Activated T-helper 17 cell treated with anti-CD3 and anti-CD28 coated beads, Interleukin-2, amount 50 U/mL, for 72 hours (primary cell): ENCODE measurements at regions not wholly inside any gene's neighbourhood (a gene's known extent, or its start where the extent isn't known, plus 50 kb on each side); places are given as distances from the start of the nearest gene placed in this dataset.

Source experiments
- ATAC-seq: fragments of 150-1000 bp; cut with Tn5 transposase; replicated peaks from 2 replicates; pipeline ENCODE4 v1.10.0; 2021; ENCODE audit warnings: mild to moderate bottlenecking, moderate library complexity
- H3K27ac Mint-ChIP-seq: one replicate; pipeline ENCODE4 v1.8.0; 2022; ENCODE audit warnings: mixed read lengths
- H3K27me3 Mint-ChIP-seq: one replicate; pipeline ENCODE4 v1.8.0; 2022; ENCODE audit warnings: mixed read lengths
- H3K36me3 Mint-ChIP-seq: one replicate; pipeline ENCODE4 v1.8.0; 2022; ENCODE audit warnings: low read depth, mild to moderate bottlenecking, mixed read lengths
- H3K4me1 Mint-ChIP-seq: one replicate; pipeline ENCODE4 v1.8.0; 2022; ENCODE audit warnings: mixed read lengths
- H3K4me3 Mint-ChIP-seq: one replicate; pipeline ENCODE4 v1.8.0; 2022; ENCODE audit warnings: mild to moderate bottlenecking, mixed read lengths
- H3K9me3 Mint-ChIP-seq: one replicate; pipeline ENCODE4 v1.8.0; 2022; ENCODE audit warnings: mixed read lengths

- H3K4me3 Mint-ChIP-seq: no peak overlapping the region
- no peaks in the 10 kb centered on the region for H3K9me3 Mint-ChIP-seq
- H3K27ac Mint-ChIP-seq: no peak overlapping the region
- H3K36me3 Mint-ChIP-seq: no peaks in the 10 kb centered on the region
- H3K27me3 Mint-ChIP-seq: peaks cover 13% of the 10 kb centered on the region
- no peak for ATAC-seq
- no peaks in the 10 kb centered on the region for H3K4me1 Mint-ChIP-seq
These were observed 81.4 kb downstream of the ALOX5AP start for GRCh38 chr13:30816736-30817135.

- no peak for ATAC-seq
- Mint-ChIP-seq H3K27ac (no peak overlapping the region), H3K36me3 (no peaks in the 10 kb centered on the region), H3K9me3 (no peaks in the 10 kb centered on the region), H3K4me3 (no peak overlapping the region), H3K4me1 (no peaks in the 10 kb centered on the region), H3K27me3 (peaks cover 19% of the 10 kb centered on the region)
These were observed 83.1 kb downstream of the ALOX5AP start for GRCh38 chr13:30818323-30818960.

- Mint-ChIP-seq H3K9me3 (no peaks in the 10 kb centered on the region), H3K4me1 (no peaks in the 10 kb centered on the region), H3K36me3 (no peaks in the 10 kb centered on the region), H3K4me3 (no peak overlapping the region), H3K27me3 (peaks cover 20% of the 10 kb centered on the region), H3K27ac (no peak overlapping the region)
- ATAC-seq: no peak
These were observed 84.0 kb downstream of the ALOX5AP start for GRCh38 chr13:30819136-30819888.

- H3K27me3 Mint-ChIP-seq: peaks cover 23% of the 10 kb centered on the region
- no peaks in the 10 kb centered on the region for H3K36me3 Mint-ChIP-seq
- H3K27ac Mint-ChIP-seq: no peak overlapping the region
- no peaks in the 10 kb centered on the region for H3K9me3 Mint-ChIP-seq
- no peaks in the 10 kb centered on the region for H3K4me1 Mint-ChIP-seq
- no peak for ATAC-seq
- no peak overlapping the region for H3K4me3 Mint-ChIP-seq
These were observed 84.7 kb upstream of the MEDAG start for GRCh38 chr13:30821421-30821820.

- no peaks in the 10 kb centered on the region for H3K36me3 Mint-ChIP-seq
- H3K27me3 Mint-ChIP-seq: peaks cover 13% of the 10 kb centered on the region
- no peak overlapping the region for H3K4me3 Mint-ChIP-seq
- no peaks in the 10 kb centered on the region for H3K4me1 Mint-ChIP-seq
- no peak for ATAC-seq
- no peak overlapping the region for H3K27ac Mint-ChIP-seq
- no peaks in the 10 kb centered on the region for H3K9me3 Mint-ChIP-seq
These were observed 81.4 kb upstream of the MEDAG start for GRCh38 chr13:30824651-30825050.

GRCh38 chr13:30826911-30827577 lies 79.0 kb upstream of the MEDAG start:
- no peak for ATAC-seq
- Mint-ChIP-seq H3K4me3 (no peak overlapping the region), H3K4me1 (no peaks in the 10 kb centered on the region), H3K27ac (no peak overlapping the region), H3K9me3 (no peaks in the 10 kb centered on the region), H3K36me3 (no peaks in the 10 kb centered on the region), H3K27me3 (peaks cover 11% of the 10 kb centered on the region)

- Mint-ChIP-seq H3K9me3 (no peaks in the 10 kb centered on the region), H3K27ac (no peak overlapping the region), H3K4me3 (no peak overlapping the region), H3K36me3 (no peaks in the 10 kb centered on the region), H3K27me3 (peaks cover 10% of the 10 kb centered on the region), H3K4me1 (no peaks in the 10 kb centered on the region)
- no peak for ATAC-seq
These were observed 78.5 kb upstream of the MEDAG start for GRCh38 chr13:30827578-30827925.

- H3K27me3 Mint-ChIP-seq: peaks cover 6% of the 10 kb centered on the region
- no peak overlapping the region for H3K4me3 Mint-ChIP-seq
- H3K9me3 Mint-ChIP-seq: no peaks in the 10 kb centered on the region
- H3K27ac Mint-ChIP-seq: no peak overlapping the region
- no peak for ATAC-seq
- H3K36me3 Mint-ChIP-seq: no peaks in the 10 kb centered on the region
- H3K4me1 Mint-ChIP-seq: no peaks in the 10 kb centered on the region
These were observed 76.8 kb upstream of the MEDAG start for GRCh38 chr13:30829145-30829832.

- Mint-ChIP-seq H3K9me3 (no peaks in the 10 kb centered on the region), H3K4me1 (no peaks in the 10 kb centered on the region), H3K36me3 (no peaks in the 10 kb centered on the region), H3K27ac (no peak overlapping the region), H3K27me3 (peaks cover 4% of the 10 kb centered on the region), H3K4me3 (no peak overlapping the region)
- ATAC-seq: no peak
These were observed 76.0 kb upstream of the MEDAG start for GRCh38 chr13:30829833-30830637.

- ATAC-seq: no peak
- Mint-ChIP-seq H3K4me3 (no peak overlapping the region), H3K9me3 (no peaks in the 10 kb centered on the region), H3K27ac (no peak overlapping the region), H3K4me1 (no peaks in the 10 kb centered on the region), H3K27me3 (peaks cover 4% of the 10 kb centered on the region), H3K36me3 (no peaks in the 10 kb centered on the region)
These were observed 75.5 kb upstream of the MEDAG start for GRCh38 chr13:30830638-30830965.

GRCh38 chr13:30831515-30831914 lies 74.6 kb upstream of the MEDAG start:
- H3K9me3 Mint-ChIP-seq: no peaks in the 10 kb centered on the region
- ATAC-seq: no peak

GRCh38 chr13:30832377-30832776 lies 73.7 kb upstream of the MEDAG start:
- Mint-ChIP-seq H3K27ac (no peak overlapping the region), H3K4me3 (no peak overlapping the region), H3K36me3 (no peaks in the 10 kb centered on the region), H3K4me1 (no peaks in the 10 kb centered on the region), H3K27me3 (peaks cover 4% of the 10 kb centered on the region), H3K9me3 (no peaks in the 10 kb centered on the region)
- ATAC-seq: no peak

More at GRCh38 chr13:30831515-30831914, 74.6 kb upstream of the MEDAG start:
- no peaks in the 10 kb centered on the region for H3K4me1 Mint-ChIP-seq
- no peak overlapping the region for H3K27ac Mint-ChIP-seq
- H3K27me3 Mint-ChIP-seq: peaks cover 4% of the 10 kb centered on the region
- no peaks in the 10 kb centered on the region for H3K36me3 Mint-ChIP-seq
- no peak overlapping the region for H3K4me3 Mint-ChIP-seq

- H3K4me1 Mint-ChIP-seq: no peaks in the 10 kb centered on the region
- no peaks in the 10 kb centered on the region for H3K9me3 Mint-ChIP-seq
- no peaks in the 10 kb centered on the region for H3K36me3 Mint-ChIP-seq
- H3K4me3 Mint-ChIP-seq: no peak overlapping the region
- no peak overlapping the region for H3K27ac Mint-ChIP-seq
- H3K27me3 Mint-ChIP-seq: peaks cover 4% of the 10 kb centered on the region
- peak; percentile 72 for ATAC-seq
These were observed 73.2 kb upstream of the MEDAG start for GRCh38 chr13:30832845-30833332.

GRCh38 chr13:30835442-30835841 lies 70.6 kb upstream of the MEDAG start:
- H3K9me3 Mint-ChIP-seq: no peaks in the 10 kb centered on the region
- no peaks in the 10 kb centered on the region for H3K4me1 Mint-ChIP-seq
- H3K27me3 Mint-ChIP-seq: no peaks in the 10 kb centered on the region
- no peaks in the 10 kb centered on the region for H3K36me3 Mint-ChIP-seq
- H3K27ac Mint-ChIP-seq: no peak overlapping the region
- no peak for ATAC-seq
- H3K4me3 Mint-ChIP-seq: no peak overlapping the region
